Esophagus muscularis mucosa (tissue), 4 donors: ENCODE measurements at regions not wholly inside any gene's neighbourhood (a gene's known extent, or its start where the extent isn't known, plus 50 kb on each side); places are given as distances from the start of the nearest gene placed in this dataset.

ENCODE experiments used
- DNase-seq: peaks from one replicate; pipeline ENCODE4 v3.0.0-alpha.2; 2017; ENCODE audit errors: extremely low spot score
- H3K27ac ChIP-seq, 4 donors: fragments of 200-600 bp; sonication (generic); replicated peaks in 1 of 4; 1 replicate in 3 of 4; 2 replicates in 1 of 4; pipeline ENCODE4 v1.5.1; 2016 to 2019; ENCODE audit warnings: mild to moderate bottlenecking in 1 of 4
- H3K27me3 ChIP-seq, 4 donors: fragments of 200-600 bp; sonication (generic); one replicate each; pipeline versions ENCODE4 v1.5.1 to v1.6.0; 2016 to 2019
- H3K36me3 ChIP-seq, 4 donors: fragments of 200-600 bp; sonication (generic); one replicate each; pipeline ENCODE4 v1.5.1; 2016 to 2019
- H3K4me1 ChIP-seq, 4 donors: fragments of 200-600 bp; sonication (generic); one replicate each; pipeline ENCODE4 v1.5.1; 2016 to 2019
- H3K4me3 ChIP-seq, 4 donors: fragments of 200-600 bp; sonication (generic); 1 replicate in 2 of 4; 2 replicates in 2 of 4; pipeline ENCODE4 v1.5.1; 2016 to 2019; ENCODE audit warnings: mild to moderate bottlenecking in 4 of 4, moderate library complexity in 1 of 4
- H3K9me3 ChIP-seq, 4 donors: fragments of 200-600 bp; sonication (generic); 1 replicate in 3 of 4; 2 replicates in 1 of 4; pipeline ENCODE4 v1.5.1; 2016 to 2019
- EP300 ChIP-seq: sonication (generic); formaldehyde crosslinking; IDR thresholded peaks from one replicate; pipeline ENCODE4 v1.6.1; 2017; ENCODE audit warnings: antibody characterized with exemption
- POLR2A ChIP-seq: fragments of 450-650 bp; IDR thresholded peaks from one replicate; pipeline ENCODE4 v1.6.1; 2017; ENCODE audit warnings: antibody characterized with exemption, moderate library complexity, mild to moderate bottlenecking, low read depth
- POLR2AphosphoS5 ChIP-seq, 2 donors: sonication (generic); formaldehyde crosslinking; IDR thresholded peaks; one replicate each; pipeline ENCODE4 v1.6.1; 2017; ENCODE audit warnings: antibody characterized with exemption in 2 of 2
- WGBS: methylation state at CpG from one replicate; pipeline ENCODE4 v1.1.5; 2018; 5-methylcytosine and 5-hydroxymethylcytosine counted together
- intact Hi-C: fragments of 100-400 bp; cut with DNase I; formaldehyde crosslinking; loops from one replicate; pipeline ENCODE4 v1.15.1; 2023
- TF ChIP-seq, protein P1 (sequence below), 3 experiments: fragments of 200-600 bp in 2 of 3; fragments of 450-650 bp in 1 of 3; sonication (generic) in 2 of 3; IDR thresholded peaks; one replicate each; pipeline ENCODE4 v1.5.1; 2017 to 2019; ENCODE audit warnings: antibody characterized with exemption in 3 of 3, mild to moderate bottlenecking in 2 of 3, moderate library complexity in 1 of 3

DNA sequence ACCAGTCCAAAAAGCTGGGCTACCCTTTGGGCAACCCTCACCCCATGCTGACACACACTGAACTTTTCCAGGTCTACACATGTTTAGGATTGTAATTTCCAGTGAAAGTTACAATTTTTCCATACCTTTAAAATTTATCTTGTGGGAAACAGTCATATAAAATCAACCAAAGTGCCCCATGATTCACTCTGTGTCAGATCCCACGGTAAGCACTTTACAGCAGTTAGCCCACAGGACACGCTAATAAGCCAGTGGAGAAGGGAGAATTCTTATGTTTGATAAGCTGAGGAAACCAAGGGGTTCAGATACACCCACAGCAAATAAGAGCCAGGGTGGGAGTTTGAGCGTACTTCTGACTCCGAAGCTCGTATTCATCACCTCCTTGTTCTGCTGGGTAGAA, 72.4 kb upstream of the TBL1X start:
- Histone ChIP-seq H3K4me1 (no peaks in the 10 kb centered on the region), H3K9me3 (no peaks in the 10 kb centered on the region), H3K27ac (no peak overlapping the region), H3K4me3 (no peak overlapping the region), H3K36me3 (no peaks in the 10 kb centered on the region), H3K27me3 (no peaks in the 10 kb centered on the region)
- 92% methylated on average over 5 of the region's 5 CpGs for WGBS
- intact Hi-C loops, result no loop called here
- no peak for DNase-seq
- TF ChIP-seq, protein P1, sequence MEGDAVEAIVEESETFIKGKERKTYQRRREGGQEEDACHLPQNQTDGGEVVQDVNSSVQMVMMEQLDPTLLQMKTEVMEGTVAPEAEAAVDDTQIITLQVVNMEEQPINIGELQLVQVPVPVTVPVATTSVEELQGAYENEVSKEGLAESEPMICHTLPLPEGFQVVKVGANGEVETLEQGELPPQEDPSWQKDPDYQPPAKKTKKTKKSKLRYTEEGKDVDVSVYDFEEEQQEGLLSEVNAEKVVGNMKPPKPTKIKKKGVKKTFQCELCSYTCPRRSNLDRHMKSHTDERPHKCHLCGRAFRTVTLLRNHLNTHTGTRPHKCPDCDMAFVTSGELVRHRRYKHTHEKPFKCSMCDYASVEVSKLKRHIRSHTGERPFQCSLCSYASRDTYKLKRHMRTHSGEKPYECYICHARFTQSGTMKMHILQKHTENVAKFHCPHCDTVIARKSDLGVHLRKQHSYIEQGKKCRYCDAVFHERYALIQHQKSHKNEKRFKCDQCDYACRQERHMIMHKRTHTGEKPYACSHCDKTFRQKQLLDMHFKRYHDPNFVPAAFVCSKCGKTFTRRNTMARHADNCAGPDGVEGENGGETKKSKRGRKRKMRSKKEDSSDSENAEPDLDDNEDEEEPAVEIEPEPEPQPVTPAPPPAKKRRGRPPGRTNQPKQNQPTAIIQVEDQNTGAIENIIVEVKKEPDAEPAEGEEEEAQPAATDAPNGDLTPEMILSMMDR (IDR thresholded peaks at IDR 0.05), result no peak
- TF ChIP-seq POLR2AphosphoS5 (IDR thresholded peaks at IDR 0.05) (no peak), POLR2A (no peak), EP300 (no peak)

DNA sequence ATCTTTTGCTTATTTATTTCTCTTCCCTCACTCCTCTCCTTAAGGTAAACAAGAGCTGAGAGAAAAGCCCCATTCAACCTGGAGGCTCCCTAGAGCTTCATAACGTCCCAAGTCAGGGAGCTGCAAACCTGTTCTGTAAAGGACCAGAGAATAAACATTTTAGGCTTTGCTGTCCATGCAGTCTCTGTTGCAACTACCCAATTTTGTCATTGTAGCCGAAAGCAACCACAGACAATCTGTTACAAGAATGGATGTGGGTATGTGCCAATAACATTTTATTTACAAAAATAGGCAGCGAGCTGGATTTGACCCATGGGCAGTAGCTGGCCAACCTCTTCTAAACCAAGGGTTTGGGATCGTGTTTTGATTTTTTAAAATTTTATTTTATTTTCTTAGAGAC, 71.3 kb upstream of the TBL1X start:
- intact Hi-C loops, result no loop called here
- H3K27ac ChIP-seq, result no peak overlapping the region
- TF ChIP-seq, protein P1 (IDR thresholded peaks at IDR 0.05), result no peak
- TF ChIP-seq POLR2A, result no peak
- TF ChIP-seq POLR2AphosphoS5 (IDR thresholded peaks at IDR 0.05), result no peak
- TF ChIP-seq EP300, result no peak
- 68% methylated on average over 4 of the region's 4 CpGs for WGBS
- H3K36me3 ChIP-seq, result no peaks in the 10 kb centered on the region
- H3K9me3 ChIP-seq, result no peaks in the 10 kb centered on the region
- no peaks in the 10 kb centered on the region for H3K4me1 ChIP-seq
- DNase-seq, result no peak
- H3K27me3 ChIP-seq, result no peaks in the 10 kb centered on the region
- H3K4me3 ChIP-seq, result no peak overlapping the region

DNA sequence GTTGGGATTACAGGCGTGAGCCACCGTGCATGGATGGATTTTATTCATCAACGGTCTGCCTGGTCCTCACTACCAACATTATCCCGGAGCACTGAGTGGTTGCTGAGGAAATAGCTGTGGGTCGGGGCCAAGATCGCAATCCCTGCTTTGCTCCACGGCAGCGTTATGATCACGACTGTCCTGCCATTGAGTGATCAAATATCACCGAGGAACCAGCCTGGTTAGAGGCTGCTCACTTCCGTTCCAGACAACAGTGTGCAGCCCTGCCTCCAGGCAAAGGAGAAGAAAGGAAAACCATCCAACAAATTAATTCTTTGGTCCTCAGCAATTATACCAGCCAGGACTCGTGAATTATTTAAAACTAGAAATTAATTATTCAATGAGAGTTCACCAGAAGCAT, 70.6 kb upstream of the TBL1X start:
- H3K27ac ChIP-seq, result no peak overlapping the region
- 80% methylated on average over 11 of the region's 12 CpGs for WGBS
- no peaks in the 10 kb centered on the region for H3K27me3 ChIP-seq
- DNase-seq, result no peak
- no peaks in the 10 kb centered on the region for H3K4me1 ChIP-seq
- intact Hi-C loops, result no loop called here
- H3K4me3 ChIP-seq, result no peak overlapping the region
- no peaks in the 10 kb centered on the region for H3K9me3 ChIP-seq
- no peaks in the 10 kb centered on the region for H3K36me3 ChIP-seq
- TF ChIP-seq POLR2A (no peak), EP300 (no peak), POLR2AphosphoS5 (IDR thresholded peaks at IDR 0.05) (no peak)
- TF ChIP-seq, protein P1 (IDR thresholded peaks at IDR 0.05), result no peak

DNA sequence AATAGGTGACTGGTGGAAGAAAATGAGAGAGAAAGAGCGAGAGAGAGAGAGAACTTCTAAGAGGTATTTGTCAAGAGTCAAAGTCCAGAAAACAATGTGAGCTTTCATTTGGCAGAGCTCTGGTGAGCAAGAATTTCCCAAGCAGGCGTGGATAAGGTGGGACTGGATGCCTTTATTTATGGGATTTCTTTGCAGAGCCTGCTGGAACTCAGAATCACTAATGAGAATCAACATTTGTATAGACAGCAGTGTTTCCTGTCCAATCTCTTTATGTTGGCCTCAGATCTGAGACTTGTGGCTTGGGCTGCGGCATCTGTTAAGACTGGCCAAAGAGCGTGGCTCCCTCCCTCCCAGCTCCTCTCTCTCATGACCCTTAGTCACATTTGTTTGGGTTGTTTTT, 67.9 kb upstream of the TBL1X start:
- intact Hi-C loops, result no loop called here
- H3K4me1 ChIP-seq, result no peaks in the 10 kb centered on the region
- TF ChIP-seq POLR2A (no peak), EP300 (no peak)
- H3K9me3 ChIP-seq, result no peaks in the 10 kb centered on the region
- H3K4me3 ChIP-seq, result no peak overlapping the region
- no peaks in the 10 kb centered on the region for H3K36me3 ChIP-seq
- H3K27ac ChIP-seq, result no peak overlapping the region
- 45% methylated on average over 4 of the region's 4 CpGs for WGBS
- no peaks in the 10 kb centered on the region for H3K27me3 ChIP-seq
- DNase-seq, result no peak

DNA sequence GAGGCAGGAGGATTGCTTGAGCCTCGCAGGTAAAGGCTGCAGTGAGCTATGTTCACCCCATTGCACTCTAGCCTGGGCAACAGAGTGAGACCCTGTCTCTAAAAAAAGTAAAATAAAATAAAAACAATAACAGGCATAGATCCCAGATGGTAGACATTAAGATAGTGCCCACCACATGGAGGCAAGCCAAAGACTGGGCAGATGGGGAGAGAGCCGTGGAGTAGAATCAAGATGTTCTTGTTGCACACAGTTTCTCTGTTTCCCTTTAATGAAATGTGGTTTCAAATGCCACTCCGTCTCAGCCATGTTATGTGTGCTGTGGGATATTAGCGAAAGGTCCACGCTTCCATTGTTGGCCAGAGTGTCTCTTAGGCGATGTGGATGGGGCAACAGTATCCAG, 63.8 kb upstream of the TBL1X start:
- TF ChIP-seq, protein P1 (IDR thresholded peaks at IDR 0.05), result no peak
- TF ChIP-seq POLR2AphosphoS5 (IDR thresholded peaks at IDR 0.05), result no peak
- TF ChIP-seq POLR2A, result no peak
- TF ChIP-seq EP300, result no peak

More for the DNA sequence above, 63.8 kb upstream of the TBL1X start:
- no peak overlapping the region for H3K27ac ChIP-seq
- H3K9me3 ChIP-seq, result peaks cover 0 to 4% (median 0%) of the 10 kb centered on the region in 4 donors
- no peaks in the 10 kb centered on the region for H3K27me3 ChIP-seq
- no peaks in the 10 kb centered on the region for H3K4me1 ChIP-seq
- no peaks in the 10 kb centered on the region for H3K36me3 ChIP-seq
- DNase-seq, result no peak
- intact Hi-C loops, result no loop called here
- 89% methylated on average over 6 of the region's 6 CpGs for WGBS
- no peak overlapping the region for H3K4me3 ChIP-seq
